Stimulated activated CD8-positive, alpha-beta memory T cell treated with anti-CD3 and anti-CD28 coated beads, Interleukin-4, amount 100 ng/mL, for 48 hours (primary cell): ENCODE measurements at regions not wholly inside any gene's neighbourhood (a gene's known extent, or its start where the extent isn't known, plus 50 kb on each side); places are given as distances from the start of the nearest gene placed in this dataset.

ENCODE experiments used
- DNase-seq: peaks from one replicate; pipeline ENCODE4 v3.0.0-alpha.2; 2020

DNA sequence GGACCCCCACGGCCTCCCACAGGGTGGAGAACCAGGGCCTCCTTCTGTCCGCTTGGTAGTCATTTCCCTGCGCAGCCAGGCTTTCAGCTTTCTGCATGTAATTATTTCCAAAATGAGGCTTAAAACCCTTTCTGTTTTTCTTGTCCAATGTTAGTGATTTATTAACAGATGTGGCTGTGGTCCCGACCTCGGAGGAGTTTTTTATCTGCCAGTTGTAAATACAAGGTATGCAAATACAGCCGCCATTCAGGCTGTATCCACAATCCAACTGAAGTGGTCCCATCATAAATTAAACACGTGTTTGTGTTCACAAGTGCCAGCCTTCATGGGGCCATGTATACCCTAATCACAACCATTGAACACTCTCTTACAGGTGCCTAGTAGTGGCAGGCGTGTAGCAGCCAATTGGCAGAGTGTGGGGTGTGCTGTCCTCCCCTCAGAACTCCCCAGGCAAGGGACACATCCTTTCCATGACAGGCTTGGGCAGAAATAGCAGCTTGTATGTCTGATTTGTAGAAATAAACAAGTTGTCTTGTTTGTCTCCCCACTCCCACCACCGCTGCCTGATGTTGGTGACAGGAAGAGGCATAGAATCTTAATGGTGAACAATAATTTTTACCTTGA, 251.3 kb upstream of the MKI67 start:
- DNase-seq: no peak

DNA sequence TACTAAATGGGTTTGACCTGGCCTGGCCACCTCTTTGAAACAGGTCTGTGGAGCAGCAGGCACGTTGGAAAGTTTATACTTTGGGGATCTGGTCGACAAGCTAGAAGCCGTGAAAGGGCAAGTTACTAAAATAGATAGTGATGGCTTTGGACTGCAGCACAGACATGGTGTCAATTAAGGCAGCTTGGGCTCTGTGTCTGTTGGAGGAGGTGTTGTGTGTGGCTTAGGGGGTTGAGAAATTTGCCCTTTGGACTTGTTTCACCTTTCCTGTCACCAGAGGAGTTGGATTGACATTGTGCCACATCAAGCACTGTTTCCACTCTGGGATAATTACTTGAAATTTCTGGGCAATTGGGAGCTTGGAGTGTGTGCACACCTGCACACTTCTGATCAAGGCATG, 251.8 kb upstream of the MKI67 start:
- DNase-seq: no peak

DNA sequence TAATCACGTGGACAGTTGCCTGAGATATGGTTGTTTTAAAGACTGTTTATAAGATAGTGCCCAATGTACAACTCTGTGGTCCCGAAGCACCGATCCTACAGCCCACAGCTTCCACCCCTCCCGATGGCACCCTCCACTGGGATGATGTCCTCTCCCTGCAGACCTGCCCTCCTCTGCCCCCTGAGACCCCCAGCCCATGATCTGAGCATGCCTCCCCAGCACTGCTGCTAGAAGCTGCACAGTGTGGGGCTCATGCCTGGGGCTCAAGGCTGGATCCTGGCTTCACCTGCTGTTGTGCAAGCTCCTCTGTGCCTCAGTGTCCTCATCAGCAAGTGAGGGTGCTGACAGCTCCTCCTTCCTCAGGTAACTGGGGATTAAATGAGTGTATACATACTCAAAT, 254.7 kb upstream of the MKI67 start:
- no peak for DNase-seq

DNA sequence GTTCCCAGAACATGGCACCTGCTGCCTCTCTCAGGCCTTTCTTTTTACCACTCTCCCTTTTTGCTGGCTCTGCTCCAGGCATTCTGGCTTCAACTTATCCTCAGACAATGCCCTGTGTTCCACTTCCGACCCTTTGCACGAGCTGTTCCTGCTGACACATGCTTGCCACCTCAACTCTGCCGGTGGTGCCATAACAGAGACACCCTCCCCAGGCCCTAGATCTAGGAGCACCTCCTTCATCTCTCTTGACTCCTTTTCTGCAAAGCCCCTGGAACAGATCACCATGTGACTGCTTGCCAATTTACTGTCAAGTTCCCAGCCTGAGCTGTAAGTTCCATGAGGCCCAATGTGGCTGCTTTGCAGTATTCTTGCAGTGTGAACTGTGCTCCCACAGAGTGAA, 256.0 kb upstream of the MKI67 start:
- no peak for DNase-seq

DNA sequence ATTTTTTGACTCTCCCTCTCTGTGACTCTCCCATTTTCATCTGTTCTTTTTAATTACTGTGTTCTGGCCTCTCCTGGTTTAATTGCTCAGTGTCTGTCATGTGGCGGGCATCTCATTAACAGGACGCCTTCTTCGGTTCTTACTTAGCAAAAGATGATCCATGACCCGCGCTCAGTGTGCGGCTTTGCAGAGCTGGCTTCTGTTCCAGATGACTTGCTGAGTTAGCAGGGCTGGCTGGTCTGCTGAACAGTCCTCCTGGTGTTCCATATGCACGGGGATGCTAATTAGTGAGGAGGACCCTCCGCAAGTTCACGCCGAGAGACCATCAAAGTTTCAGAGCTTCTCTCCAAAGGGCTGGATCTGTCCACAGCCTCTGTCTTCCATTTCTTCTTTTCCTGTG, 258.6 kb upstream of the MKI67 start:
- no peak for DNase-seq

DNA sequence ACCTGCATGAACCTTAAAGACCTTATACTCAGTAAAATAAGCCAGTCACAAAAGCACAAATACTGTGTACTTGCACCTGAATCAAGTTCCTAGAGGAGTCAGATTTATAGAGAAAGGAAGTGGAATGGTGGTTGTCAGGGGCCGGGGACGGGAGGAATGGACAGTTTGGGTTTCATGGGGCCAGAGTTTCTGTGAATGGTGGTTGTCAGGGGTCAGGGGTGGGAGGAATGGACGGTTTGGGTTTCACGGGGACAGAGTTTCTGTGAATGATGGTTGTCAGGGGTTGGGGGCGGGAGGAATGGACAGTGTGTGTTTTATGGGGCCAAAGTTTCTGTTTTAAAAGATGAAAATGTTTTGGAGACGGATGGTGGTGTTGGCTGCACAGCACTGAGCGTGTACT, 260.0 kb upstream of the MKI67 start:
- no peak for DNase-seq

DNA sequence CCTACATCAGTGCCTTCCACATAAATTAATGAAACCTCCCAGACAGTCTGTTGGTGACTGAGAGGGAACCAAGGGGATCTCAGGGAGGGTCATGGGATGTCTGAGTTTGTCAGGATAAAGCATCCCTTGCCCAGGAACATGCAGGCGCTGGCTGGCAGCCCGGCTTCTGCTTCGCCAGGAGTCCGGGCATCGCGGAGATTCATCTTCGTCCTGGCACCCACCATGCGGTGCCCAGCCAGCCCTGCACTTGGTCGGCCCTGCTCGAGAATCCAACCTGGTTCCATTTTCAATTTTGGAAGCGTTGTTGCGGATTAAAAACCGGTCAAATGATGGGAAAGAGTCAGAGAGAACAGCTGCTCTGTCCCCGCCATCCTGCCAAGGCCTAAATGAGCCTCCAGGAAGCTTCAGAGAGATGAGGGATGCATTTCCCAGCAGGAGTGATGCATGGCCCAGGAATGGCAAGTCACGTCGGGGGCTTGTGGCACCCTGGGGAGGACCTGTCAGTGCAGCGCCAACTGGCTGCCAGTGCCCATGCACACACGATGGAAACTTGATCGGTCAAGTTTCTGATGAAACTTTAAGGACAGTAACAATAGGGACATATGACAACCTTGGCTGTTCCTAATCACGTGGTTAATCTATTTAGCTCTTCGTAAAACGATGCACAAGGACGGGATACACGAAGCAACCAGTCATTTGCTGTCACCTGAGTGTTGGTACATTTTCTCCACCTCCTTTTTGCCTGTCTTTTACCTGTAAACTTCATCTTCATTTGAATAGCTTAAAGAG, 260.8 kb upstream of the MKI67 start:
- DNase-seq: no peak

DNA sequence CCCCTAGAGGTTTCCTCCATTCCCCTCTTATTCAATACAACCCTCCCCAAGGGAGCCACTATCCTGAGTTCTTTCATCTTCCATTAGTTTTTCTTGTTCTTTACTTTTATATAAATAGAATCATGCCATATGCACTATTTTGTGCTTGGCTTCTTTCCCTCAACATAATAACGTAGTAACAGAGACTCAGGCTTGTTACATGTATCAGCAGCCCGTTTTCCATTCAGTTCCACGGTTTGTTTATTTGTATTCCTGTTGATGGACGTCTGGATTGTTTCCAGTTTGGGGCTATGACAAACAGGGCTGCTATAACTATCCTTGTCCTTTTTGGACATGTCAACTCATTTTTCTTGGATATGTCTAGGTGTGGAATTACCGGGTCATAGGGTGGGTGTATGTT, 264.4 kb upstream of the MKI67 start:
- no peak for DNase-seq

DNA sequence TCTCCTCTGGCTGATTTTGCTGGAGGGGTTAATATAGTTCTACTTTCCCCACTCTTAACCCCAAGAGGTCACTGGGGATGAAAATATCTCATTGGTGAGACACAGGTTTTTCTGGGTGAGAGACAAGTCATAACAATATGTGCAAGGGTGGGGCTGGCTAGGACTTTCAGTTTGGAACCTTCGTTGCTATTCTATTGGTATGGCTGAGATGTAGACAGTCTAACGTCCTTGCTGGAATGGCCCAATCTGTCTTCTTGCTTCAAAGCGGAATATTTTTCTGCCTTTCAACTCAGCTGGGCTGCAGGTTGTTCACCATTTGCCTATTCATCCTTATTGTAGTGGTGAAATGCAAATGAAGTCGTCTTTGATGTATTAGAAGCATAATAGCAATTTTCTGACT, 267.3 kb upstream of the MKI67 start:
- no peak for DNase-seq

DNA sequence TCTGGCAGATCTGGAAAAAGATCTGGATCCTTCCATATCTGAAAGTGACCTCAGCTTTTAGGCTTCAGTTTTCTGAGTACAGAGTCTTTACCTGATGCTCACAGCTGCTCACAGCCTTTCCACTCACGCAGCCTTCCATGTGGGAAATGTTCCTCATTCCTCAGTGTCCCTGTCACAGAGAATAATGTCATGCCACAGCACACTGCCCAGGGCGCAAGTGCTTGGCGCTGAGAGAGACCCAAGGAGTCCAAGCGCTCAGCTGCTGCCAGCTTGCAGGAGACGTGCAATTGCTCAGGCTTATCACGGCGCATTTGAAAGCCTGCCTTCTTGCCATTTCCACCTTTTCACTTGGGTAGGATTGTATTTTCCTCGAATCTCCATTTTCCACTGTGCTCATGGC, 271.9 kb upstream of the MKI67 start:
- no peak for DNase-seq

DNA sequence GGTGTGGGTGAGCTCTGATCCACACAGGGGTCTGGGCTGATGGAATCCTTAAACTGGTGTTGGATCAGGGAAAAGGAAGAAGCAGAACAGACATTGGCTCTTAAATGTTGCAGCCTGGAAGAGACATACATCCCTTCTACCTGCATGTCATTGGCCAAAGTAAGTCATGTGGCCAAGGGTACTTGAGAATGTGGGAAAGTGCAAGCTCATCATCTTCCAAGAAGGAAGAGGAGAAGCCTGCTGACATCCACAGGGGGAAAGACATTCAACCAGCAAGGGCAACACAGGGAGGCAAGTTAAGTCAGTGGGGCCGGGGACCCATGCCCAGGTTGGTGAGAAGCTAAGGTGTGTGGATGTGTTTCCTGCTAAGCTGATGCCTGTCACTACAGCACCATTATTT, 272.8 kb upstream of the MKI67 start:
- no peak for DNase-seq

DNA sequence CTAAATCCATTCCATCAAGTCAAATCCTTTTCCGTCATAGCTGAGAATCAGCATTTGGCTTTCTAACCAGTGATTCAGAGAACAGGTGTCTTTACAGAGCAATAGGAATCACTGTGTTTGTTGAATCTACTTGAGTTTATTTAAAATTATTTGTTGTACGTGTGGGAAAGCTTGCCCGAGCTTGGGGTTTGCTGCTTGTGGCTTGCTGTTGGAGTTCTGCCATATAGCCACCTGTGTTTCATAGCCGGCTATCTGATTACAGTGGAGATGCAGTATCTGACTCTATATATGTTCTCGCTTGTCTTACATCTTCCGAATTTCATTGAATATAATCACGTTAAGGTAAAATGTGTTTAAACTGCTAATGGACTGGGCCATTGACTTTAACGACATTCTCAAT, 274.3 kb upstream of the MKI67 start:
- no peak for DNase-seq

DNA sequence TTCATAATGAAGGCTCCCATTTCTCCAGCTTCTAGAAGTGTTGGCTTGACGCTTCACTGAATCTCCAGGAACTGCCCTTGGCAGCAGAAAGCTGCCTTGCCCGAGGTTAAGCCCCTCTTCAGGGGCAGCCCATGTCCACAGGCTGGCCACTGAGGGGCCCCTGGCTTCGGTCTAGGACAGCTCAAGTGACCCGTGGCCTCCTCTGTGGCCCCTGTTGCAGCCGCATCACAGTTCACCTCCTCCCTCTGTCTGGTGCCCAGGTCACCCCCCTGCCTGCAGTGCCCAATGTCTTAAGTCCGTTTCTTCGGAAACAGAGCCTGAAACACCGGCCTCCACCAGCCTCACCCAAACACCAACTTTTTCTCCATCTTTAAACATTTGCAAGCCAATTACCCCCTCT, 279.2 kb upstream of the MKI67 start:
- DNase-seq: no peak

DNA sequence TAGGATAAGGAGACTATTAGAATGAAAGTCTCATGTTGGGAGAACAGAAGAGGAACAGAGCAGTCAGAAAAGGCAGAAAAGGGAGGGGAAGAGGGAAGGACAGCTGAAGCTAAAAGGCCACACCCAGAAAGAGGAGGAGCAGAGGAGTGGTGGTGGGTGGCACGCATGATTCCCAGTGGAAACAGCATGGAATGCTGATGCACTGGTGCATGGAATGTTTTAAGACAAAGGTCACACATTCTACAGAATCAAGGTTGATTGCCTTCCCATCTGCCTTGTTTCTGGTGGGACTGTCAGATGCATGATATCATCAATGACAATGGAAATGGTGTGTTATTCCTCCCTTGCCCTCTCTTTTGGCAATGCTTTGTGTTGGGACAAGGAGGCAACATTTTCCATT, 285.4 kb upstream of the MKI67 start:
- no peak for DNase-seq

DNA sequence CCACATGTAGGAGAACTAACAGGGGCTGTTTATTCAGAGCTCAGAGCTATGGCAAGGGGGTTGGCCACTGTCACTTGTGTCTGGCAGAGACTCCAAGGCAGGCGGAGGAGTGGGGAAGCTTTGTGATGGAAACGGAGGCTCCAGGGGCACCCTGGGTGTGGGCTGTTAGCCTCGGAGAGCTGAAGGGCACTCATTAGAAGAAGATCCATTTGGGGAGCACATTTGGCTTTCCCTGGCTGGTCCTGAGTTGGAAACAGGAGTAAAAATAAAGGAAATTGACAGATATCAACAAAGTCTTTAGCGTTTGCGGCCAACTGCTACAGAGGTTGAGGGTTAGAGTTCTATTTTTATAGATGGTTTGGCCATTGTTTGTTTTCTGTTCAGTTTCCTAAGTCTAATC, 288.3 kb upstream of the MKI67 start:
- no peak for DNase-seq

DNA sequence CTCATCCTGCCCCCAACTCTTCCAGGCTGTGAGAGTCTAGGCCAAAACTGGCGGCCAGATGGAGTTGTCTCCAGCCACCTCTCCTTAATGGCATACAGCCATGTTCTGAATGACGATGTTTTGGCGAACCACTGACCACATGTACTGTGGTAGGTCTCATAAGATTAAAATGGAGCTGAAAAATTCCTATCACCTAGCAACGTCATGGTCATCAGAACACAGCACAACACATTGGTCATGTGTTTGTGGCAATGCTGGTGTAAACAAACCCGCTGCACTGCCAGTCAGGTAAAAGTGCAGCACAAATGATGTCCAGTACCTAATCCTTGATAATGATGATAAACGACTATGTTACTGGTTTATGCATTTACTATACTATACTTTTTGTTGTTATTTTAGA, 290.0 kb upstream of the MKI67 start:
- no peak for DNase-seq

DNA sequence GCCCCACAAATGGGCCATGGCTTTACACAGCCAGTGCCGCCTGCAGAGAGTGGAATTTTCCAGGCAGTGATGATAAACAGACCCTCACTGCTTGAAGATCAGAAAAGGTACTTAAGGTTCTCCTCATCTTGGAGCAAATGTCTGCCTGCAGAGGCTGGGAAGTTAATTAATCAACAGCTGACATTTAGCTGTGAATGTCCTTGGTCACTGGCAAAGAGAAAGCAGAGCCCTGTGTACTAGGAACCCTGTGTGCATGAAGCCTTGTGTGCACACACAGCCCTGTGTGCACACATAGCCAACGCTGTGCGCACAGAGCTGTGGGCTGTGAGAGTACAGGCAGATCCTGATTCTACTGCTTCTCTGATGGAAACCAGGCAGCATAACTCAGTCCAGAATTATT, 291.6 kb upstream of the MKI67 start:
- no peak for DNase-seq

DNA sequence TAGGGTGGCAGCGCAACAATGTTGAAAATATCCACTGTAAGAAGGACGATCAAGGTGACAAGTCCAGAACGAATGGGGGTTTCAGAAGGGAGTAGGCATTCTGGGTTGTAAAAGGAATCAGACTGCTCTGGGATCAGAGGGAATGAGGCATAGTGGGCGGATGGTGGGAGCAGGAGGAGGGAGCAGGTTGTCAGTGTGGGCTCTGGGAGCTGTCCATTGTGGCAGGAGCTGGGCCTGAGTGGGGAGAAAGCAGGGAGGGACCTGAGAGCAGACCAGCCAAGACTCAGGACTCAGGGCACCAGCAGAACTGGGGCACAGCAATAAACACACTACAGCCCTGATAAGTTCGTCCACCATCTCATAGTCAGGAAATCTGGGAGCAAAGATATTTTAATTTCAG, 292.6 kb upstream of the MKI67 start:
- no peak for DNase-seq

DNA sequence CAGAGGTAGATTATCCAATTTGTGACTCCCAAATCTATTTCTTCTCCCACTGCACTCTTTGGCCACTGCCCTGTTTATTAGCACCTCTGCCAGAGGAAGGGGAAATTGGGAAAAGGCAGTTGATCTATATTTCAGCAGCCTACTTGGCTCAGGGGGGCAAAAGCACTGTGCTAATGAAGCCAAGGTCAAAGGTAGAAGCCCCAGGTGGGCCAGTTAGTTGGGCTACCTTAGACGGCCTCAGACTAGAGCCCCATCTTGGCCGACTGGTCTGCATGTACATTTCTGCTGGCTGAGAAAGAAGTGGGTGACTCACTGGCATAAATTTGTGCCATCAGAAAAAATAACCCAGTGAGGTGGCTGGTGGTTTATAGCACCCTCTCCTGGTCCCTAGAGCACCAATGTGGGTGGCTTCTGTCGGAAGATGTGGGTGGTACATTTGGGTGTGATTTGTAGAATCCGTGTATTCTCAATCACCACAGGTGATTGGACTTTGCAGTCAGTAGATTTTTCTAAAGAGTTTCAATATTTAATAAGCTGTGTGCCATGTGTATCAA, 293.3 kb upstream of the MKI67 start:
- DNase-seq: no peak

DNA sequence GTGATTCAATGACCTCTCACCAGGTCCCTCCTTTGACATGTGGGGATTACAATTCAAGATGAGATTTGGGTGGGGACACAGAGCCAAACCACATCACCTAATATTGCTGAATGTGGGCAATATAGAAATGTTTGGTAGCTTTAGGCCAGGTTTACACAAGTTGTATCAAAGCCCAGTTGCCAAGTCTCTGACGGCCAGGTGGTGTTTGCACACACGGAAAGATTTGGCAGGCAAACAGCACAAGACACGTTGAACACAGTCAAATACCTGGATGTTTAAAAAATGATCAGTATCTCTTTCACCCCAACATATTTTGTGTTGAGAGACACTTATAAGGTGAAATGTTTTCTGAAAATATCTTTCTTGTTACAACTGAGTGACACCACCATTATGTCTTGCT, 294.4 kb upstream of the MKI67 start:
- DNase-seq: no peak

DNA sequence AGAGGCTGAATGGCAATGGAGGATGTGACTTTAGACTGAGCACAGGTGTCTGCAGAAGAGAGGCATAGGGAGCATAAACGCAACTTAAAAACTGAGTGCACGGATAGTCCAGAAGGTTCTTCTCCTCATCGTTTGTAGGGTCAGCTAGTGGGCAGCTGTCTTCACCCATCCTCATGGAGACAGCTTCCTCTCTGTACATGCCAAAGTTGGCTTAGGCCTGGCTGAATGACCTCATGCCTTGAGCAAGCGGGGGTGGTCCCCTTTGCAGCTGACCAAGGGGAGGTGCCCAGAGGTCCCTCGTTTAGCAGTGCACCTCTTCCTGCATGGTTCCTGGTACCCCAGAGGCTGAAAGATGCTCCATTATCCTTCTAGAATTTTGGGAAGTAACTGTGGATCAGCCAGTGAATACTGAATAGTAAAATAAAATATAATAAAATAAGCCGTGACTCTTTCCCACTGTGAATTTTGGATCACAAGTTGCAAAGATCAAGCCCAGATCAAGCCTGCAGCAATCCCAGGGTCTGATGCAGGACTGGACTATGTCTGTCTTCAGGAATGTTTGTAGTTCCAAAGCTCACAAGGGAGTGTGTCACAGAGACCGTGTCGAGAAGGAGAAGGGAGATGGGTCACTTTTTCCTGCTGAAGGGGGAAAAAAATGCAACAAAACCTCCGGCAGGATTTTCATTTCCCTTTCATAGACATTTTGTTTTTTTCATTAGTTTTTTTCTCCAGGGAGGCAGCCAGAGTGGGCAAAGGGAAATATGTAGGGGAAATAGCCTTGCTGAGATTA, 295.3 kb upstream of the MKI67 start:
- no peak for DNase-seq

DNA sequence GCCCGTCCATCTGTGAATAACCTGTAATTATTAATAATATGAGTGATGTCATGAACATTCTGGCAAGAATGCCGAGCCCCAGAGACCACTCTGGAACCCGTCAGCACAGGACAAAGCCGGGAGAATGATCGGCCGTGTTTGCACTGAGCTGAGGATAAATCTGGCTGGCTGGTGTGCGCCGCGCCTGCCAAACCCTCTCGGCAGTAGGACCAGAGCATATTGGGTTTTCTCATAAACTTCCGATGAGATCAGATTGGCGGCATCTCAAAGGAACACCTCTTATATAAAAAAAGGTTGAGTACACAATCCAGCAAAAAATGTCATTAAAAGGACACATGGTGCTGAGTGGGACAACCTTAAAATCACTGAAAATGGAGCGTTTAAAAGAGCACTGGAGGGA, 296.0 kb upstream of the MKI67 start:
- no peak for DNase-seq

DNA sequence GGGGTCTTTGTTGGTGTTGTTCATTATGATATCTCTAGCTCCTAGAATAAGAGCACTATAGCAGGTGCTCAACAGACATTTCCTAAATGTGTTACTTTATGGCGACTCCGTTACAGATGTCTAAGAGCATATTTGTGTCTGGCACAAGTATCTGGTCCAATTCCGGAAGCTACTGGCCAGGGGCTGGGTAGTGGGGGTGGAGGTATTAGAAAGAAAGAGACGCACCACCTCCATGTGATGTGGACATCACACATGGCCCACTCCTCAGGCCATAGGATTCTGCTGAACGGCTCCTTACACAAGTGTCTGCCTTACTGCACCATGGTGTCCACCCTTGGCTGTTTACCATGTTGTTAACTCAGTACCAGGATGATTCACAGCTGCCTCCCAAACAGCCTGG, 296.8 kb upstream of the MKI67 start:
- DNase-seq: no peak

DNA sequence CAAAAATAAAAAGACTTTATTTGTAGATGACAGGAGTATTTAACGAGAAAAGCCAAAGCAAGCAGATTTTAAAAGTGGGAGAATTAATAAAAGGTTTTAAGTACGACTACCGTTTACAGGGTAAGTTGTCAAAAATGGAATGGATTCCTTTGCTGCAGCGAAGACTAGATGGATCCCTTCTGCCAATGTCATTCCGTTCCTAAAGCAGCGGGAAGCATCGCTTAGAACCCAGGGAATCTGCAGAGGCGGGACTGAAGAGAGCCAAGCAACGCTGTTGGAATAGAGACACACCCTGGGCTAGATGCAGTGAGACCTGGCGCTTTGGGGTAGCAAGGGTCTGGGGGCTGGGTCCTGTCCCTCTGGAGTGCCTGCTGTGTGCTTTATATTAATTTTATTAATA, 303.1 kb upstream of the MKI67 start:
- no peak for DNase-seq
